Urinary bladder (tissue), 3 donors: ENCODE measurements at regions not wholly inside any gene's neighbourhood (a gene's known extent, or its start where the extent isn't known, plus 50 kb on each side); places are given as distances from the start of the nearest gene placed in this dataset.
"Not testable (repeated sequence)": the region's sequence is repeated elsewhere in the genome, so short reads cannot be mapped to it uniquely, and the experiment has no call there.

Experiments
- DNase-seq: peaks from one replicate; pipeline ENCODE4 v3.0.0-alpha.2; 2015; ENCODE audit errors: extremely low spot score
- H3K27ac ChIP-seq: one replicate; pipeline ENCODE4 v1.5.1; 2013; ENCODE audit warnings: low read depth, mild to moderate bottlenecking, moderate library complexity
- H3K36me3 ChIP-seq: one replicate; pipeline ENCODE4 v1.6.1; 2013; ENCODE audit warnings: mild to moderate bottlenecking, moderate library complexity; ENCODE audit not compliant: insufficient read depth
- H3K4me1 ChIP-seq: one replicate; pipeline ENCODE4 v1.6.1; 2013; ENCODE audit warnings: mild to moderate bottlenecking, moderate library complexity; ENCODE audit not compliant: insufficient read depth
- H3K4me3 ChIP-seq: one replicate; pipeline ENCODE4 v1.5.1; 2013; ENCODE audit warnings: low read depth, low read length
- WGBS: extraction: QIAGEN DNeasy Blood & Tissue Kit; methylation state at CpG from one replicate; pipeline ENCODE4 v1.1.7; 2013; 5-methylcytosine and 5-hydroxymethylcytosine counted together
- donor health status: healthy with polysubstance abuse.
- donor health status: healthy.

DNA sequence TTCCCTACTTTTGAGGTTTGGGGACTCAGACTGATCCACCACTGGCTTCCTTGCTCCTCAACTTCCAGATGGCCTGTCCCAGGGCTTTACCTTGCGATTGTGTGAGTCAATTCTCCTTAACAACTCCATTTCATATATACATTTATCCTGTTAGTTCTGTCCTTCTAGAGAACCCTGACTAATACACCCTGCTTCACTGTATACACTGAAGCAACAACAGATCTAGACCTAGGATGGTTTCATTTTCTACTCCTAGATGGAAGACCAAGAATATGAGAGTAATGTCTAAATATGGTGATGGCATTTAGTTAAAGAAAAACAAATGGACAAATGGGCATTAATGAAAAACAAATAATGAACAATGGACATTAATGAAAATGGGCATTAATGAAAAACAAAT is 225.6 kb downstream of the LMBRD1 start:
- no peak for DNase-seq
- H3K27ac ChIP-seq = no peak overlapping the region
- no peaks in the 10 kb centered on the region for H3K36me3 ChIP-seq
- H3K4me3 ChIP-seq = no peak overlapping the region
- no peaks in the 10 kb centered on the region for H3K4me1 ChIP-seq
- WGBS = 93% methylated on average over 1 of the region's 1 CpG

DNA sequence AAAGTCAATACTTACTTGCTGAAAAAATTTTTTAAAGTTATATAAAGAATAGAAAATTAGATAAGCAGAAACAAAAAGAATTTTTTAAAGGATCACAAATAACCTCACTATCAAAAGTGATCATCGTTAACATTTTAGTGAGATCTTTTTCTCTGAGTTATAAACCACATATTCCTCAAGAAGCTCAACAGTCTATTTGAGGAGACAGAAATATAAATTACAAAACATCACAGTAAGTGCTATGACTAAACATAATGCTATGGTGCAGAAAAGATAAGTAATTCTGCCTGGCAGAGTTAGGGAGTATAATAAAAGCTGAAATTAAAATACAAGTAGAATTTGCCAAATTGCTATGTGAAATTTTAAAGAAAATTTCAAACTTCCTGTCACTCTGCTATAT is 226.7 kb downstream of the LMBRD1 start:
- WGBS = 60% methylated on average over 1 of the region's 1 CpG
- no peak for DNase-seq
- Histone ChIP-seq H3K36me3 (no peaks in the 10 kb centered on the region), H3K27ac (no peak overlapping the region), H3K4me3 (no peak overlapping the region), H3K4me1 (no peaks in the 10 kb centered on the region)

DNA sequence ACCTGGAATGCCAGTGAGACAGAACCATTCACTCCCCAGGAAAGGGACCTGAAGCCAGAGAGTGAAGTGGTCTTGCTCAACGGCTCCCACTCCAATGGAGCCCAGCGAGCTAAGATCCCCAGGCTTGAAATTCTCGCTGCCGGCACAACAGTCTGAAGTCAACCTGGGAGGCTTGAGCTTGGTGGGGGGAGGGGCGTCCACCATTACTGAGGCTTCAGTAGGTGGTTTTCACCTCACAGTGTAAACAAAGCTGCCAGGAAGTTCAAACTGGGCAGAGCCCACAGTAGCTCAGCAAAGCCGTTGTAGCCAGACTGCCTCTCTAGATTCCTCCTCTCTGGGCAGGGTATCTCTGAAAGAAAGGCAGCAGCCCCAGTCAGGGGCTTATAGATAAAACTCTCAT is 236.2 kb downstream of the LMBRD1 start:
- DNase-seq, H3K27ac ChIP-seq, H3K4me1 ChIP-seq, H3K4me3 ChIP-seq, H3K36me3 ChIP-seq: not testable (repeated sequence)
- WGBS = 79% methylated on average over 6 of the region's 6 CpGs

DNA sequence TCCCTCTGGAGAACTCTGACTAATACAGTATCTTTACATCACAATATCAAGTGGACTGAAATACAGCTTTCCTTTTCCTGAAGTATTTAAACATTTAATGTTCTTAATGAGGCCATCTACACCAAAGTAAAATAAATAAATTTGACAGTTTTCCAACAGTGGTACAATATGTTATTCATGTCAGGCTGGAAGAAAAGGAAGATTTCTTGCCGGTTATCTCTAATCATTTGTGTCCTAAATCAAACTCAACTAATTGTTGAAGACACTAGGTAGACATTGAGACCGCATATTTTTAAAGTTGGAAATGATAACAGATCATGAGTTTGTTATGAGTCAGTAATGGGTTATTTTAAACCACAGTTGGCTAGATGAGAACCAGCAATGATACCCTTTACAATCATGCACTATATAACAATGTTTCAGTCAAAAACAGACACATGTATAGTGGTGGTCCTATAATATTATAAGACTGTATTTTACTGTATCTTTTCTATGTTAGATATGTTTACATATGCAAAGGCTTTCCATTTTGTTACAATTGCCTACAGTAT is 241.6 kb downstream of the LMBRD1 start:
- H3K4me3 ChIP-seq = no peak overlapping the region
- 79% methylated on average over 2 of the region's 2 CpGs for WGBS
- no peak for DNase-seq
- no peaks in the 10 kb centered on the region for H3K36me3 ChIP-seq
- H3K4me1 ChIP-seq = no peaks in the 10 kb centered on the region
- H3K27ac ChIP-seq = no peak overlapping the region

DNA sequence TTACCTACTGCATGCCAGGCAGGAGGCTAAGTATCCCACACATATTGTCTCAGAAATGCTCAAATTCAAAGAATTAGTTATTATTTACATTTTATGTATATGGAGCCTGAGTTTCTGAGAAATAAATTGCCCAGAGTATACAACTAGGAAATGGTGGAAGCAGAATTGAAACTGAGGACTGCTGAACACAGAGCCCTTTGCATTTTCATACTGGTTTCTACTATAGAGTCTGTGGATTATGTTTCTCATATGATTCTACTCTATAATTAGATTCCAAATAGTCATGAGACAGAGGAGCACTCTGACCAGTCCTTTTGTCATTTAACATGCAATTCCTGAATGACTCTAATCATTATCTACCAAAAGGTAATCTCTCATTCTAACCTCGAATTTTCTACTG is 254.3 kb downstream of the LMBRD1 start:
- no peak for DNase-seq
- Histone ChIP-seq H3K4me1 (no peaks in the 10 kb centered on the region), H3K27ac (no peak overlapping the region), H3K4me3 (no peak overlapping the region), H3K36me3 (no peaks in the 10 kb centered on the region)
- 58% methylated on average over 1 of the region's 1 CpG for WGBS

- H3K4me1 ChIP-seq = no peaks in the 10 kb centered on the region
- no peak for DNase-seq
- WGBS = 48% methylated on average over 2 of the region's 2 CpGs
- H3K27ac ChIP-seq = no peak overlapping the region
- no peaks in the 10 kb centered on the region for H3K36me3 ChIP-seq
- no peak overlapping the region for H3K4me3 ChIP-seq
Observed at GRCh38 chr6:69527921-69528476, 268.8 kb downstream of the LMBRD1 start.

GRCh38 chr6:69515480-69515879 is 281.3 kb downstream of the LMBRD1 start:
- not testable (repeated sequence) for H3K36me3 ChIP-seq, DNase-seq, H3K27ac ChIP-seq, H3K4me1 ChIP-seq, H3K4me3 ChIP-seq
- 74% methylated on average over 2 of the region's 9 CpGs for WGBS

GRCh38 chr6:69494595-69494994 is 302.2 kb downstream of the LMBRD1 start:
- DNase-seq = no peak
- 97% methylated on average over 2 of the region's 2 CpGs for WGBS
- Histone ChIP-seq H3K4me1 (no peaks in the 10 kb centered on the region), H3K4me3 (no peak overlapping the region), H3K27ac (no peak overlapping the region), H3K36me3 (no peaks in the 10 kb centered on the region)

GRCh38 chr6:69489970-69490369 is 306.8 kb downstream of the LMBRD1 start:
- DNase-seq = no peak
- no peaks in the 10 kb centered on the region for H3K4me1 ChIP-seq
- no peaks in the 10 kb centered on the region for H3K36me3 ChIP-seq
- H3K27ac ChIP-seq = no peak overlapping the region
- no peak overlapping the region for H3K4me3 ChIP-seq

GRCh38 chr6:69487688-69488087 is 309.1 kb downstream of the LMBRD1 start:
- no peaks in the 10 kb centered on the region for H3K36me3 ChIP-seq
- H3K4me3 ChIP-seq = no peak overlapping the region
- no peak overlapping the region for H3K27ac ChIP-seq

GRCh38 chr6:69466979-69467570 is 329.7 kb downstream of the LMBRD1 start:
- Histone ChIP-seq H3K4me1 (no peaks in the 10 kb centered on the region), H3K4me3 (no peak overlapping the region), H3K36me3 (no peaks in the 10 kb centered on the region), H3K27ac (no peak overlapping the region)
- no peak for DNase-seq
- 95% methylated on average over 26 of the region's 26 CpGs for WGBS

More at GRCh38 chr6:69487688-69488087, 309.1 kb downstream of the LMBRD1 start:
- DNase-seq = no peak
- H3K4me1 ChIP-seq = no peaks in the 10 kb centered on the region

DNA sequence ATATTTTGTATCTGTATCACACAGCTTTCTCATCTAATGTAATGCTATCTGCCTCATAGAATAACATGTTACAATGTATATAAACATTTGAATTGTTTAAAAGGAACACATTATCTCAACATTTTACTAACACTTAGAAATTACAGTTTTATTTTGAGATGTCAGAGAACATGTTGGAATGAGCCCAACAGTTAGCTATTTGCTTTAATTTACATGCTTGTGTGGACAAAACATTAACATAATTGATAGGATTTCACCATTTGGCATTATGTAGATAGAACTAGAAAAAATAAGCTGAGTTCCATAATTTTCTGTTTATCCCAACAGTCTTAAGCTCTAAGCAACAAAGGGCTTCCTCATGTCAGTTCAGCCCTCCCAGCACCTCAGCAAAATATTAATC is 330.9 kb downstream of the LMBRD1 start:
- DNase-seq = no peak
- no peak overlapping the region for H3K4me3 ChIP-seq
- no peak overlapping the region for H3K27ac ChIP-seq
- no peaks in the 10 kb centered on the region for H3K36me3 ChIP-seq
- no peaks in the 10 kb centered on the region for H3K4me1 ChIP-seq

- H3K4me3 ChIP-seq = no peak overlapping the region
- 78% methylated on average over 3 of the region's 3 CpGs for WGBS
- H3K4me1 ChIP-seq = no peaks in the 10 kb centered on the region
- no peak for DNase-seq
- H3K27ac ChIP-seq = no peak overlapping the region
- no peaks in the 10 kb centered on the region for H3K36me3 ChIP-seq
Observed at GRCh38 chr6:69456086-69456485, 340.7 kb downstream of the LMBRD1 start.

- not testable (repeated sequence) for H3K4me3 ChIP-seq, H3K36me3 ChIP-seq, H3K27ac ChIP-seq, H3K4me1 ChIP-seq, DNase-seq
- 98% methylated on average over 2 of the region's 2 CpGs for WGBS
Observed at GRCh38 chr6:69454619-69455018, 342.2 kb downstream of the LMBRD1 start.

- not testable (repeated sequence) for H3K4me1 ChIP-seq, H3K27ac ChIP-seq, H3K4me3 ChIP-seq, H3K36me3 ChIP-seq, DNase-seq
- 67% methylated on average over 3 of the region's 3 CpGs for WGBS
Observed at GRCh38 chr6:69450493-69450892, 346.3 kb downstream of the LMBRD1 start.
